HPDE6-E6E7 (cell line): ENCODE measurements at regions not wholly inside any gene's neighbourhood (a gene's known extent, or its start where the extent isn't known, plus 50 kb on each side); places are given as distances from the start of the nearest gene placed in this dataset.

Source experiments
- DNase-seq: peaks from one replicate; pipeline ENCODE4 v3.0.0; 2011; ENCODE audit warnings: missing footprints; ENCODE audit errors: extremely low spot score

DNA sequence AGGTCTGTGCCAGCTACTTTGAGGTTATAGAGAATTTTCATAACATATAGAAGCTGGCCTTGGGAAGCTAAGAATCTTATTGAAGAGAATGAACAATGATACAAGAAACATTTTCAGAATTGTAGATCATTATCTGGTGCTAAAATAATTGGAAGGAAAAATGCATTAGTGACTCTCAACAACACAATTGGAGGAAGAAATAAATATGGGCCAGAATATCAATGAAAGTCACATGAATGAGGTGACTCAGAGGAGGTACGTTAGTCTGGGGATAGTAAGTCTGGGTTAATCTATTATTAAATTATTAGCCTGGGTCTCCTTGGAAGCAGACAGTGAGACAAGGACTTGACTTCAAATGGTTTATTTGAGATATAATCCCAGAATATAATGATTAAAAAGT lies 529.3 kb upstream of the SLIT2 start:
- no peak for DNase-seq

DNA sequence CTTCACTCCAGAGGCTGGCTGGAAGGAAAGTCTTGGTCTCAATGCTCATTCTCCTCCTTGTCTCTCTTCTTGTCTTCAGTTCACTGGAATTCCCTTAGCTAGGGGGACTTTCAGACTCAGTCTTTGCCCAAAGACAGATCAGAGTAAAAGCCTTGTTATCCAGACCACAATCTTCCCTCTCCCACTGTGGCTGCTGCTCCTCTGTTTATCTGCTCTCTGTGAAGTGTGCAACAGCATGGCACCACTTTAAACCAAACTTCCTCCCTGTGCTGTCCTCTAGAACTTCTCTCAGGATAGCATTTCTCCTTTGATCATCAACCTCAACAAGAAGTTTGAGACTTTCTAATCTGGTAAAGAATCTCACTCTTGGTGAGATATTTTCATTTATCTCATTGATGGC lies 530.1 kb upstream of the SLIT2 start:
- DNase-seq, result no peak

DNA sequence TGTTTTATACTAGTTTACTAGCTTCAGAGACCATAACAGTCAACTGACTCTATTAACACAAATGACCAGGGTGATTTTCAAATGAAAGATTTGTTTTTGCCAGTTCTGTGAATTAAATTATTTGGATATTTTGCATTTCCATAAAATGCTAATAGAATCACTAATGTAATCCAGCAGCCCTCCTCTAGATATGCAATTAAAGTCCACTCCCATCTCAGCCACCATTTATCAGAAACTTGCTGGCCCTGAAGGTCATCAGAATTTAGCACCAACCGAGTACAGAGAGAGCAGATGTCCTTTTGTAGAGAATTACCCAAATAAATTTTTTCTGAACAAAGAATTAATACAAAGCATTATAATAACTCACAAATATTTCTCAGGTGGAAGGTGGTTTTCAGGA lies 531.1 kb upstream of the SLIT2 start:
- DNase-seq, result no peak

DNA sequence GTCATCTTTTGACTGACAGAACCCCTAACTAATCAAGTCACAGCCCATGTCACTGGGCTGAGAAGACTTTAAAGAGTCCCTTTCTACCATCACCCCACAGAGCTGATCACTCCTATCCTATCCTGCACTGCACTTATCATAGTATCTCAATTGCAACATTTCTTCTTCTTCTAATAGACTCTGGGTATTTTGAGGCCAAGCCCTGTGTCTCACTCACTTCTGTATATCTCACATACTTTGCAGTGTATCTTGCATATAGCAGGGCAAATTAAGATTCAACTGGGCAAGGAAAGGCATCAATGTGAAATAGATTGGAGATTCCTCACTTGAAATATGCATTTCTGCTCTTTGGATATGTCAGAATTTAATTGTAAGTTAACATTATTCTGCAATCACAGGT lies 531.5 kb upstream of the SLIT2 start:
- DNase-seq, result no peak

DNA sequence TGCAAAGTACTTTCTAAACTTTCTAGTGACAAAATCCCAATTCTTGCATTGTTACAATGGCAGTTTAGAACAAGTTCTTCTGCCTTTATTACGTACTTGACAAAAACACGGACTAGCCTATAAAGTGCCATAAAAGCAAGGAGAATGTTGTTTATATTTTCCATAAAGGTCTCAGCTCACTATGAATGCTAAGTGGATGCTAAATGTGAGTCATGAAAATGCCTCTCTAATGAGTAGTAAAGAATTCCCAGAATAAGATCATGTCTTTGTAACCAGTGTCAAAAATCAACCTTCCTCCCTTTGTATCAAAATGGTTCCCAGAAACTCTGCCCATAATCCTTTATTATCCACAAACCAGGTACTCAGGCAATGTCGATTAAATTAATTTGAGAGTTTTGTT lies 539.8 kb upstream of the SLIT2 start:
- DNase-seq, result peak; percentile 3

- no peak for DNase-seq
These were observed 543.8 kb upstream of the SLIT2 start for GRCh38 chr4:19707876-19708275.

- no peak for DNase-seq
These were observed 548.3 kb upstream of the SLIT2 start for GRCh38 chr4:19703391-19703790.

DNA sequence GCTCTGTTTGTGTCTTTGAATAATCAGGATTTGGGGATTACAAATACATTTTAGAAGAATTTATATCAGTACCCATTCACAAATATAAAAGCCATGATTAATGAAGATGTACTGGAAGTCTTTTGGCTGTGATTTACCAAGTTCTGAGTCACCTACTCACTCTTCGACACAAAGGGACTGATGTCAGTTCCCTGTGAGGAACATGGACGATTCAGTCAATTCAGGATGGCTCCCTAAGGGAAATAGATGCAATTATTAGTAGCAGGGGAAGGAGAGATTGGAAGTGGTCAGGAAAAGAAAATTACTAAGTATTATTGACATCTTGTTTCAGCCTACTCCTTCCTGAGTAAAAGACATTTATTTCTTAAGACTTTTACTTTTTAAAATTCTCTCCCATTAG lies 550.7 kb upstream of the SLIT2 start:
- peak; percentile 4 for DNase-seq

DNA sequence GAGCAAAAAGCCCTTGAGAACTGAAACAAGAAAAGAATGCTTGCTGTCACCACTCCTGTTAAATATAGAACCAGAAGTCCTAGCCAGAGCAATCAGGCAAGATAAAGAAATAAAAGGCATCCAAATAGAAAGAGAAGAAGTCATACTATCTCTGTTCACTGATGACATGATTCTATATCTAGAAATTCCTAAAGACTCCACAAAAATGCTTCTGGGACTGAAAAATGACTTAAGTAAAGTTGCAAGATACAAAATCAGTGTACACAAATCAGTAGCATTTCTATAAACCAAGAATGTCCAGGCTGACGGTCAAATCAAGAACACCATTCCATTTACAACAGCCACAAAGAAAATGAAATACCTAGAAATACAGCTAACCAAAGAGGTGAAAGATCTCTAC lies 552.7 kb upstream of the SLIT2 start:
- DNase-seq, result no peak

GRCh38 chr4:19694812-19695211 lies 556.9 kb upstream of the SLIT2 start:
- DNase-seq, result no peak

- no peak for DNase-seq
These were observed 557.7 kb upstream of the SLIT2 start for GRCh38 chr4:19693936-19694570.

- no peak for DNase-seq
These were observed 562.2 kb upstream of the SLIT2 start for GRCh38 chr4:19689511-19689910.

- DNase-seq, result no peak
These were observed 565.2 kb upstream of the SLIT2 start for GRCh38 chr4:19686456-19686855.

GRCh38 chr4:19684084-19684483 lies 567.6 kb upstream of the SLIT2 start:
- DNase-seq, result no peak

DNA sequence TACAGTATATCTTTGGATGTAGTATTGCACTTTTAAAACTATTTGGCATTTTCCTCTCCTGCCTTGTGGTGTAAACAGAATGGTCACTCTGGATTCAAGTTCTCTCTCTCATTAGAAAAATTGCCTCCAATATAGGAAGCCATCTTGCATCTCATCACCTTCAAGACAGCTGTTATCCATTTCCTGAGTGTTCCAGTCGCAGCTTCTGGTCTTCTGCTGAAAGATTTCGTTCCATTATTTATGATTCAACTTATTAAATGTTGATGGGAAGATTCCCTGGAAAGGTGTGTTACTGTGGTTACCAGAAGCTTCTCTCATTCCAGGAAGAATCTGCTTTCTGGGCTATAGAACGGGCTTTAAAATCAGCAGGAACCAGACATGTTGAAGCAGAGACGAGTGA lies 568.3 kb upstream of the SLIT2 start:
- no peak for DNase-seq

GRCh38 chr4:19677211-19677610 lies 574.5 kb upstream of the SLIT2 start:
- DNase-seq, result no peak

GRCh38 chr4:19675172-19675811 lies 576.4 kb upstream of the SLIT2 start:
- DNase-seq, result no peak

GRCh38 chr4:19659101-19659500 lies 592.6 kb upstream of the SLIT2 start:
- no peak for DNase-seq

GRCh38 chr4:19657856-19658255 lies 593.8 kb upstream of the SLIT2 start:
- no peak for DNase-seq

- no peak for DNase-seq
These were observed 596.0 kb upstream of the SLIT2 start for GRCh38 chr4:19655666-19656065.

DNA sequence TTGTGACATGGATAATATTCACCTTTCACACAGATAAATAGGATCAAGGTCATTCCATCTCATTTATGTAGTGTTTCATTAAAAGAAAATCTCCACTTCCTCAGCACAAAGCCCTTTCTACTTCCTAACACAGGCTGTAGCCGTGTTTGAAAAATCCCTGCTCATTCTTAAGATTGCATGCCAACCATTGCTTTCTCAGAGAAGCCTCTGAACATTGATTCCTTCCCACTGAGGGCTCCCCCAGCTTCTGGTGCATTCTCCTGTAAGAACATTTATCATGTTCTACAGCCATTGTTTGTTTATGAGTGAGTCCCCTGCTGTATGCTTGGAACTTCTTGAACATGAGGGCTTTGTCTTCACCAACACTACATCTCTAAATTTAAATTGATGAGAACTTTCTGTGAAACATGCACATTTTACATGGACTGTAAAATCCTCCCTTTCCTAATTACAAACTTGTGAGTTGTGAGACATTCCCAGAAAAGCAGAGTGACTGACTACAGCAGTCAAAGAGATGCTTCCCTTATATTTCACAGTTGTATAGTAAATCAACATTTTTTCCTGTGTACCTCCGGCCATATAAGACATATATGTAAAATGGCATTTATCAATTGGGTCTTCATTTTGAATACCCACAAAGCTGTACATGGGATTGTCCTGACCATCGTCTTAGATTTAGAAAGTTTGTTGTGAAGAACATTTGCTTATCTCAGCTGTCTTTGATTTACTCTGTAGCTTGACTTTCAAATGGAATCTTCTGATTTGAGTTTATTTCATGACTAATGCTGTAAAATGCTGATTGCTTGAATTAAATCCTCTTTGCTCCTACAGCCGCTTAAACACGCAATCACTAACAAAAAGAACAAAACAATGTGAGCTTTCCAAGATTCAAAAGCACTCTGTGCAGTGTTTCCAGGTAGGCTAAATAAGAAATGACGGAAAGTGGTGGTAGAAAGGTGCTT lies 600.5 kb upstream of the SLIT2 start:
- DNase-seq, result no peak

GRCh38 chr4:19645589-19645988 lies 606.1 kb upstream of the SLIT2 start:
- DNase-seq, result no peak

DNA sequence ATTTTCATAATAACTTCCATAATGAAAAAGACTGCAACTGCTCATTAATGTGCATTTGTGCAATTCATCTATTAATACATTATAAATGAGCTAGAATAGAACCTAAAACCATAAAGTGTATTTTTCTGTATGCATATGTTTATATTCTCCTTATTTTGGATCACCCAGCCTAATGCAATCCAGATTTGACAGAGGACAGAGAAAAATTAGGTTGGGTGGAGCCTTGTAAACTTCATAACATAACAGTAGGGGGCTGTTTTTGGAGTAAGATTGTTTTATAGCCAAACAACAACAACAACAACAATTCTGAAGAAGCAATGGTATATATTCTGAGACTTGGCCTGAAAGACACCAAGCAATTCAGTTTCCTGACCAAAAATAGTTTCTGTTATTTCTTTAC lies 615.3 kb upstream of the SLIT2 start:
- DNase-seq, result no peak
